SK-N-SH (cell line): ENCODE measurements at regions not wholly inside any gene's neighbourhood (a gene's known extent, or its start where the extent isn't known, plus 50 kb on each side); places are given as distances from the start of the nearest gene placed in this dataset.

ENCODE experiments used
- CTCF ChIA-PET: fragments of 300-600, 350-600 bp; formaldehyde crosslinking; extraction: SDS; loops from one replicate; lab custom pipeline; 2021; lab: Yijun Ruan, JAX
- POLR2A ChIA-PET: fragments of 350-600 bp; sonication (Branson Sonifier 250); formaldehyde crosslinking; extraction: SDS; loops from one replicate; lab custom pipeline; 2020; ENCODE audit warnings: antibody characterized with exemption, inconsistent platforms; lab: Yijun Ruan, JAX
- DNase-seq: peaks from one replicate; pipeline ENCODE4 v3.0.0; 2012
- H2AFZ ChIP-seq: fragments of 200-600 bp; sonication (generic); 2 replicates; pipeline ENCODE4 v1.8.1; 2016; ENCODE audit warnings: antibody characterized with exemption, mild to moderate bottlenecking, low read depth
- H3F3A ChIP-seq: fragments of 200-600 bp; sonication (generic); replicated peaks from 2 replicates; pipeline ENCODE3; 2016; ENCODE audit warnings: antibody characterized with exemption, mild to moderate bottlenecking; ENCODE audit not compliant: insufficient read depth
- H3K27ac ChIP-seq, 2 experiments: fragments of 200-500 bp in 1 of 2; fragments of 200-600 bp in 1 of 2; sonication (Bioruptor generic) in 1 of 2; sonication (generic), shearing (Covaris generic) in 1 of 2; 2 replicates each; pipeline versions ENCODE4 v1.5.1 to v1.6.1; 2014 to 2016; ENCODE audit warnings: low read depth in 2 of 2, inconsistent platforms in 1 of 2, low read length in 1 of 2, mild to moderate bottlenecking in 1 of 2, mixed read lengths in 1 of 2
- H3K27me3 ChIP-seq: fragments of 200-600 bp; sonication (generic), shearing (Covaris generic); 2 replicates; pipeline ENCODE4 v1.6.1; 2016; ENCODE audit warnings: mixed run types; ENCODE audit not compliant: insufficient read depth
- H3K36me3 ChIP-seq, 2 experiments: fragments of 200-500 bp in 1 of 2; fragments of 200-600 bp in 1 of 2; sonication (Bioruptor generic) in 1 of 2; sonication (generic) in 1 of 2; replicated peaks in 1 of 2; 2 replicates each; pipeline versions ENCODE3 to v1.5.1; 2014 to 2016; ENCODE audit warnings: low read length in 1 of 2, mild to moderate bottlenecking in 1 of 2; ENCODE audit not compliant: insufficient read depth in 2 of 2, control insufficient read depth in 1 of 2
- H3K4me1 ChIP-seq, 2 experiments: fragments of 200-500 bp in 1 of 2; fragments of 200-600 bp in 1 of 2; sonication (Bioruptor generic) in 1 of 2; sonication (generic), shearing (Covaris generic) in 1 of 2; 2 replicates each; pipeline versions ENCODE4 v1.5.1 to v1.6.1; 2014 to 2016; ENCODE audit warnings: low read depth in 1 of 2, low read length in 1 of 2, mixed run types in 1 of 2; ENCODE audit not compliant: insufficient read depth in 2 of 2, control insufficient read depth in 1 of 2
- H3K4me2 ChIP-seq: fragments of 200-600 bp; sonication (generic), shearing (Covaris generic); 2 replicates; pipeline ENCODE4 v1.6.1; 2017; ENCODE audit warnings: mixed run types
- H3K4me3 ChIP-seq, 2 experiments: fragments of 200-500 bp in 1 of 2; fragments of 200-600 bp in 1 of 2; sonication (Bioruptor generic) in 1 of 2; sonication (generic), shearing (Covaris generic) in 1 of 2; 2 replicates each; pipeline versions ENCODE4 v1.5.1 to v1.8.1; 2014 to 2016; ENCODE audit warnings: low read depth in 2 of 2, inconsistent platforms in 1 of 2, low read length in 1 of 2, mild to moderate bottlenecking in 1 of 2, mixed read lengths in 1 of 2, moderate library complexity in 1 of 2
- H3K79me2 ChIP-seq: fragments of 200-600 bp; sonication (generic); 2 replicates; pipeline ENCODE4 v1.8.1; 2017; ENCODE audit warnings: mild to moderate bottlenecking; ENCODE audit not compliant: insufficient read depth
- H3K9ac ChIP-seq: fragments of 200-600 bp; sonication (generic); 2 replicates; pipeline ENCODE4 v1.6.1; 2017; ENCODE audit warnings: mixed run types
- H3K9me2 ChIP-seq: fragments of 200-600 bp; sonication (generic); 2 replicates; pipeline ENCODE4 v1.6.1; 2017; ENCODE audit warnings: mixed run types
- H3K9me3 ChIP-seq: fragments of 200-600 bp; sonication (generic); 2 replicates; pipeline ENCODE4 v1.6.1; 2017; ENCODE audit warnings: mixed run types, mild to moderate bottlenecking, moderate library complexity
- H4K20me1 ChIP-seq: fragments of 200-600 bp; sonication (generic); 2 replicates; pipeline ENCODE4 v1.6.1; 2017; ENCODE audit warnings: mild to moderate bottlenecking, mixed run types; ENCODE audit not compliant: insufficient read depth
- CHD2 ChIP-seq: fragments of 150-350 bp; IDR thresholded peaks from 2 replicates; pipeline ENCODE4 v1.6.1; 2018; ENCODE audit warnings: low read length; ENCODE audit not compliant: partially characterized antibody
- ELF1 ChIP-seq: IDR thresholded peaks from 2 replicates; pipeline ENCODE4 v1.4.0; 2012
- FOSL2 ChIP-seq: IDR thresholded peaks from 2 replicates; pipeline ENCODE4 v1.4.0; 2012; ENCODE audit warnings: low read depth, mild to moderate bottlenecking, moderate library complexity, borderline replicate concordance
- FOXJ3 ChIP-seq: sonication (generic); formaldehyde crosslinking; IDR thresholded peaks from 2 replicates; pipeline ENCODE4 v1.5.1; 2020; ENCODE audit warnings: mild to moderate bottlenecking, missing genetic modification reagents
- JUND ChIP-seq: IDR thresholded peaks from 2 replicates; pipeline ENCODE4 v1.4.0; 2012
- MAX ChIP-seq: IDR thresholded peaks from 2 replicates; pipeline ENCODE4 v1.4.0; 2012; ENCODE audit warnings: low read depth
- NRF1 ChIP-seq: IDR thresholded peaks from 2 replicates; pipeline ENCODE4 v1.6.1; 2012; ENCODE audit warnings: low read depth, mild to moderate bottlenecking, low read length
- RCOR1 ChIP-seq: fragments of 150-350 bp; IDR thresholded peaks from 2 replicates; pipeline ENCODE4 v1.6.1; 2017; ENCODE audit warnings: antibody characterized with exemption, low read length
- RXRA ChIP-seq: IDR thresholded peaks from 2 replicates; pipeline ENCODE4 v1.4.0; 2012; ENCODE audit warnings: low read depth, mild to moderate bottlenecking, borderline replicate concordance
- SIN3A ChIP-seq: IDR thresholded peaks from 2 replicates; pipeline ENCODE4 v1.6.1; 2012; ENCODE audit warnings: low read depth, mild to moderate bottlenecking, low read length, moderate library complexity, borderline replicate concordance
- SMC3 ChIP-seq: IDR thresholded peaks from 2 replicates; pipeline ENCODE4 v1.6.1; 2012; ENCODE audit warnings: low read depth, low read length, improper control_type of control experiment
- TAF1 ChIP-seq: IDR thresholded peaks from 2 replicates; pipeline ENCODE4 v1.6.1; 2012; ENCODE audit warnings: low read depth, mild to moderate bottlenecking, low read length, moderate library complexity, borderline replicate concordance
- USF1 ChIP-seq: IDR thresholded peaks from 2 replicates; pipeline ENCODE4 v1.4.0; 2012; ENCODE audit warnings: low read depth, borderline replicate concordance
- YY1 ChIP-seq: IDR thresholded peaks from 2 replicates; pipeline ENCODE4 v1.4.0; 2012; ENCODE audit warnings: low read depth, mild to moderate bottlenecking
- ZBTB33 ChIP-seq: IDR thresholded peaks from 2 replicates; pipeline ENCODE4 v1.4.0; 2012; ENCODE audit warnings: low read depth, borderline replicate concordance
- WGBS: methylation state at CpG from one replicate; pipeline ENCODE4 v1.1.6; 2017; ENCODE audit warnings: low lambda C conversion rate; 5-methylcytosine and 5-hydroxymethylcytosine counted together
- TF ChIP-seq, protein P1 (sequence below): IDR thresholded peaks from 2 replicates; pipeline ENCODE4; 2012
- TF ChIP-seq, protein P2 (sequence below): fragments of 150-350 bp; IDR thresholded peaks from 2 replicates; pipeline ENCODE4 v1.6.1; 2017; ENCODE audit warnings: antibody characterized with exemption, low read length, low read depth, borderline replicate concordance

GRCh38 chr12:33317746-33318145 is 121.9 kb downstream of the SYT10 start:
- no peak overlapping the region for H3K4me2 ChIP-seq
- H3F3A ChIP-seq, result no peaks in the 10 kb centered on the region
- POLR2A ChIA-PET, result no interaction called here
- 12% methylated on average over 1 of the region's 1 CpG for WGBS
- no peak overlapping the region for H3K4me3 ChIP-seq
- CTCF ChIA-PET, result no interaction called here
- H3K27me3 ChIP-seq, result no peaks in the 10 kb centered on the region
- H3K27ac ChIP-seq, result no peak overlapping the region
- H3K79me2 ChIP-seq, result no peaks in the 10 kb centered on the region
- TF ChIP-seq, protein P1, sequence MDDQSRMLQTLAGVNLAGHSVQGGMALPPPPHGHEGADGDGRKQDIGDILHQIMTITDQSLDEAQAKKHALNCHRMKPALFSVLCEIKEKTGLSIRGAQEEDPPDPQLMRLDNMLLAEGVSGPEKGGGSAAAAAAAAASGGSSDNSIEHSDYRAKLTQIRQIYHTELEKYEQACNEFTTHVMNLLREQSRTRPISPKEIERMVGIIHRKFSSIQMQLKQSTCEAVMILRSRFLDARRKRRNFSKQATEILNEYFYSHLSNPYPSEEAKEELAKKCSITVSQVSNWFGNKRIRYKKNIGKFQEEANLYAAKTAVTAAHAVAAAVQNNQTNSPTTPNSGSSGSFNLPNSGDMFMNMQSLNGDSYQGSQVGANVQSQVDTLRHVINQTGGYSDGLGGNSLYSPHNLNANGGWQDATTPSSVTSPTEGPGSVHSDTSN, result no peak
- TF ChIP-seq USF1, result no peak
- no peak for TF ChIP-seq ELF1
- TF ChIP-seq FOSL2, result no peak
- TF ChIP-seq JUND, result no peak
- TF ChIP-seq, protein P2, sequence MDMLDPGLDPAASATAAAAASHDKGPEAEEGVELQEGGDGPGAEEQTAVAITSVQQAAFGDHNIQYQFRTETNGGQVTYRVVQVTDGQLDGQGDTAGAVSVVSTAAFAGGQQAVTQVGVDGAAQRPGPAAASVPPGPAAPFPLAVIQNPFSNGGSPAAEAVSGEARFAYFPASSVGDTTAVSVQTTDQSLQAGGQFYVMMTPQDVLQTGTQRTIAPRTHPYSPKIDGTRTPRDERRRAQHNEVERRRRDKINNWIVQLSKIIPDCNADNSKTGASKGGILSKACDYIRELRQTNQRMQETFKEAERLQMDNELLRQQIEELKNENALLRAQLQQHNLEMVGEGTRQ, result no peak
- TF ChIP-seq SMC3, result no peak
- TF ChIP-seq FOXJ3 (CRISPR knock-in tag), result no peak
- no peak for TF ChIP-seq RXRA
- TF ChIP-seq CHD2, result no peak
- DNase-seq, result no peak
- no peak overlapping the region for H2AFZ ChIP-seq
- H3K9ac ChIP-seq, result no peak overlapping the region
- H3K9me2 ChIP-seq, result no peaks in the 10 kb centered on the region
- H4K20me1 ChIP-seq, result no peaks in the 10 kb centered on the region
- H3K4me1 ChIP-seq, result no peaks in the 10 kb centered on the region
- no peaks in the 10 kb centered on the region for H3K9me3 ChIP-seq
- H3K36me3 ChIP-seq, result no peaks in the 10 kb centered on the region

- no peaks in the 10 kb centered on the region for H3K9me3 ChIP-seq
- no peak for TF ChIP-seq JUND
- no peak for TF ChIP-seq SIN3A
- no peak for TF ChIP-seq MAX
- TF ChIP-seq NRF1, result no peak
- TF ChIP-seq ZBTB33, result no peak
- no peak for TF ChIP-seq RCOR1
- TF ChIP-seq TAF1, result no peak
- TF ChIP-seq YY1, result no peak
- TF ChIP-seq, protein P1, result no peak
- no peaks in the 10 kb centered on the region for H3K4me1 ChIP-seq
- no peak overlapping the region for H3K9ac ChIP-seq
- H3K4me2 ChIP-seq, result no peak overlapping the region
- no peaks in the 10 kb centered on the region for H3K9me2 ChIP-seq
- ChIA-PET CTCF (no interaction called here), POLR2A (no interaction called here)
- DNase-seq, result no peak
- no peaks in the 10 kb centered on the region for H3K36me3 ChIP-seq
- H3K4me3 ChIP-seq, result no peak overlapping the region
- H3F3A ChIP-seq, result no peaks in the 10 kb centered on the region
- no peak overlapping the region for H3K27ac ChIP-seq
- no peaks in the 10 kb centered on the region for H3K27me3 ChIP-seq
- no peaks in the 10 kb centered on the region for H3K79me2 ChIP-seq
- H4K20me1 ChIP-seq, result no peaks in the 10 kb centered on the region
- H2AFZ ChIP-seq, result no peak overlapping the region
- 0% methylated on average over 1 of the region's 1 CpG for WGBS
These were observed 125.4 kb downstream of the SYT10 start for GRCh38 chr12:33314223-33314622.
